ENCODE measurements at regions not wholly inside any gene's neighbourhood (a gene's known extent, or its start where the extent isn't known, plus 50 kb on each side); places are given as distances from the start of the nearest gene placed in this dataset.

DNA sequence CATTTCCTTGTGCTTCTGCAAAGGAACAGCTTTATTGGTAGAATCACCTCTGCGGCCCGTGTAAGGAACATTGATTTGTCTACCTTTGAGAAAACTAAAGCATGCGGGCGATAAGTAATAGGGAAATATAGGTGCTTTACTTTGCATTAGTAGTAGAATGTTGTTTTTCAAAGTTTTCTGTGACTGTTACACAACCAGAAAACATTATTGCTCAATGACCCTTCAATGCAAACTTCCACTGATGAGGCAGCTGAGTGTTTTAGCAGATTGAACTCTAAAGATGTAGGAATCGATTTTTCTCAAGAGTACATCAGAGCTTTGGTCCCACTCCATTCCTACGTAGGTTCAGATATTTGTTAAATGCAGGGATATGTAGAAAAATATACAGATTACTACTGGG lies 427.8 kb downstream of the DNAJB9 start:
- H3K4me2 ChIP-seq (ENCODE audit: low read depth, low read length): no peak overlapping the region
- H3K9me3 ChIP-seq (ENCODE audit: control insufficient read depth, insufficient read depth, low read length): peaks cover 10% of the 10 kb centered on the region
- no peaks in the 10 kb centered on the region for H3K4me1 ChIP-seq (ENCODE audit: control insufficient read depth, insufficient read depth, low read length)
- H3K27ac ChIP-seq (ENCODE audit: insufficient read depth, low read length): no peak overlapping the region
- H3K23ac ChIP-seq (ENCODE audit: low read depth, low read length): no peak overlapping the region
- no peak overlapping the region for H2AFZ ChIP-seq (replicated peaks; ENCODE audit: low read length, poor library complexity)
- no peak overlapping the region for H2BK5ac ChIP-seq (ENCODE audit: low read depth, low read length, poor library complexity, severe bottlenecking)
- DNase-seq (no peak), ATAC-seq (ENCODE audit: low read depth) (no peak)
- no peak overlapping the region for H3K18ac ChIP-seq (ENCODE audit: low read depth, low read length)
- H3K27me3 ChIP-seq (ENCODE audit: control insufficient read depth, insufficient read depth, low read length): no peaks in the 10 kb centered on the region
- no peak overlapping the region for H3K4me3 ChIP-seq (ENCODE audit: insufficient read depth, low read depth, low read length)
- no peak overlapping the region for H2BK120ac ChIP-seq (ENCODE audit: low read depth, low read length)
- H3K9me1 ChIP-seq (ENCODE audit: insufficient read depth, low read length): no peaks in the 10 kb centered on the region
- dilution Hi-C loops (cut with HindIII; ENCODE audit: low sequenced_read_pairs, unreplicated experiment) (no loop called here), in situ Hi-C loops (cut with MboI; ENCODE audit: low sequenced_read_pairs) (no loop called here), intact Hi-C loops (cut with micrococcal nuclease) (no loop called here)
- H2BK15ac ChIP-seq (ENCODE audit: low read depth, low read length): no peak overlapping the region
- no TSS peak for BruUV-seq (replicated peaks)
- WGBS, 2 experiments (ENCODE audit: extremely low coverage in 2 of 2, insufficient read length in 1 of 2): no CpG with 5 or more reads among the region's 6 CpGs
- H3K4ac ChIP-seq (ENCODE audit: low read depth, low read length): no peak overlapping the region
- no peaks in the 10 kb centered on the region for H3K79me1 ChIP-seq (ENCODE audit: low read depth in 1 of 2, low read length in 2 of 2)
- no peak overlapping the region for H3K9ac ChIP-seq (ENCODE audit: low read depth, low read length)
- H4K91ac ChIP-seq (ENCODE audit: insufficient read depth, low read depth, low read length): no peak overlapping the region
- ChIA-PET POLR2A (ENCODE audit: unreplicated experiment) (no interaction called here), CTCF (no interaction called here)
- no peak overlapping the region for H2AK5ac ChIP-seq (ENCODE audit: low read depth, low read length)
- TF ChIP-seq SMC3 (IDR thresholded peaks at IDR 0.05; ENCODE audit: low read depth, low read length) (no peak), CHD1 (IDR thresholded peaks at IDR 0.05; ENCODE audit: low read depth, low read length) (no peak), RCOR1 (IDR thresholded peaks at IDR 0.05; ENCODE audit: insufficient replicate concordance, low read length) (no peak), FOS (IDR thresholded peaks at IDR 0.05; ENCODE audit: low read depth, low read length) (no peak), MAZ (IDR thresholded peaks at IDR 0.05; ENCODE audit: borderline replicate concordance, low read depth, low read length) (no peak), POLR2A (IDR thresholded peaks at IDR 0.05; ENCODE audit: low read depth, low read length) (no peak), NFE2L2 (IDR thresholded peaks at IDR 0.05; ENCODE audit: low read depth, low read length) (no peak), MAFK (IDR thresholded peaks at IDR 0.05; ENCODE audit: low read depth, low read length) (no peak), CTCF (conservative IDR thresholded peaks at IDR 0.05; ENCODE audit: low read depth, low read length) (no peak), RFX5 (IDR thresholded peaks at IDR 0.05; ENCODE audit: low read depth, low read length) (no peak), MXI1 (IDR thresholded peaks at IDR 0.05; ENCODE audit: borderline replicate concordance, low read depth, low read length) (no peak), RAD21 (IDR thresholded peaks at IDR 0.05; ENCODE audit: low read length) (no peak), BHLHE40 (IDR thresholded peaks at IDR 0.05; ENCODE audit: low read depth, low read length) (no peak)
- TF ChIP-seq, protein P1, sequence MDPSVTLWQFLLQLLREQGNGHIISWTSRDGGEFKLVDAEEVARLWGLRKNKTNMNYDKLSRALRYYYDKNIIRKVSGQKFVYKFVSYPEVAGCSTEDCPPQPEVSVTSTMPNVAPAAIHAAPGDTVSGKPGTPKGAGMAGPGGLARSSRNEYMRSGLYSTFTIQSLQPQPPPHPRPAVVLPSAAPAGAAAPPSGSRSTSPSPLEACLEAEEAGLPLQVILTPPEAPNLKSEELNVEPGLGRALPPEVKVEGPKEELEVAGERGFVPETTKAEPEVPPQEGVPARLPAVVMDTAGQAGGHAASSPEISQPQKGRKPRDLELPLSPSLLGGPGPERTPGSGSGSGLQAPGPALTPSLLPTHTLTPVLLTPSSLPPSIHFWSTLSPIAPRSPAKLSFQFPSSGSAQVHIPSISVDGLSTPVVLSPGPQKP (IDR thresholded peaks at IDR 0.05; ENCODE audit: borderline replicate concordance, low read depth, low read length): no peak
- no peak overlapping the region for H4K8ac ChIP-seq (ENCODE audit: low read depth in 2 of 2, low read length in 2 of 2)
- no peaks in the 10 kb centered on the region for H4K20me1 ChIP-seq (ENCODE audit: insufficient read depth, low read length)
- no peak overlapping the region for H2AK9ac ChIP-seq (replicated peaks; ENCODE audit: low read depth, low read length, poor library complexity)
- no peak overlapping the region for H4K5ac ChIP-seq (ENCODE audit: low read depth, low read length)
- no peak overlapping the region for H2BK20ac ChIP-seq (ENCODE audit: low read depth, low read length)
- no peak overlapping the region for H3K14ac ChIP-seq (replicated peaks; ENCODE audit: low read depth, low read length)
- H3K36me3 ChIP-seq (ENCODE audit: control insufficient read depth, insufficient read depth, low read length): no peaks in the 10 kb centered on the region
- no peak overlapping the region for H3K56ac ChIP-seq (ENCODE audit: extremely low read depth, insufficient read depth, low read length)
